Stimulated activated naive B cell treated with anti-CD40 and anti-IgM and Interleukin-4, amounts not matched to agents 10 μg/mL and 1 μg/mL and 100 μg/mL, for 72 hours (primary cell): ENCODE measurements at regions not wholly inside any gene's neighbourhood (a gene's known extent, or its start where the extent isn't known, plus 50 kb on each side); places are given as distances from the start of the nearest gene placed in this dataset.
A peak's percentile ranks its signal among the peaks of the same experiment; 100 is the strongest.

Experiments
- ATAC-seq, 2 donors: fragments of 150-1000 bp; cut with Tn5 transposase; replicated peaks; 2 replicates each; pipeline ENCODE4 v1.10.0; 2021; ENCODE audit warnings: moderate library complexity in 1 of 2
- DNase-seq: peaks from one replicate; pipeline ENCODE4 v3.0.0; 2021
- H3K27ac Mint-ChIP-seq: one replicate; pipeline ENCODE4 v1.8.0; 2022; ENCODE audit warnings: mild to moderate bottlenecking, mixed read lengths
- H3K27me3 Mint-ChIP-seq, 2 donors: one replicate each; pipeline ENCODE4 v1.8.0; 2022; ENCODE audit warnings: mixed read lengths in 2 of 2
- H3K36me3 Mint-ChIP-seq, 2 donors: one replicate each; pipeline ENCODE4 v1.8.0; 2022; ENCODE audit warnings: mixed read lengths in 2 of 2, mild to moderate bottlenecking in 1 of 2
- H3K4me1 Mint-ChIP-seq, 2 donors: one replicate each; pipeline ENCODE4 v1.8.0; 2022; ENCODE audit warnings: mixed read lengths in 2 of 2, mild to moderate bottlenecking in 1 of 2
- H3K4me3 Mint-ChIP-seq, 2 donors: one replicate each; pipeline ENCODE4 v1.8.0; 2022; ENCODE audit warnings: mild to moderate bottlenecking in 2 of 2, mixed read lengths in 2 of 2, moderate library complexity in 1 of 2
- H3K9me3 Mint-ChIP-seq, 2 donors: one replicate each; pipeline ENCODE4 v1.8.0; 2022; ENCODE audit warnings: mixed read lengths in 2 of 2, mild to moderate bottlenecking in 1 of 2

- ATAC-seq, result no peak
- Mint-ChIP-seq H3K27ac (no peak overlapping the region), H3K36me3 (no peaks in the 10 kb centered on the region), H3K9me3 (no peaks in the 10 kb centered on the region), H3K4me3 (no peak overlapping the region), H3K27me3 (peaks cover 8 to 17% of the 10 kb centered on the region in 2 donors), H3K4me1 (no peaks in the 10 kb centered on the region)
- DNase-seq, result no peak
Measured at GRCh38 chr7:13278020-13278419, 590.6 kb downstream of the ARL4A start.

DNA sequence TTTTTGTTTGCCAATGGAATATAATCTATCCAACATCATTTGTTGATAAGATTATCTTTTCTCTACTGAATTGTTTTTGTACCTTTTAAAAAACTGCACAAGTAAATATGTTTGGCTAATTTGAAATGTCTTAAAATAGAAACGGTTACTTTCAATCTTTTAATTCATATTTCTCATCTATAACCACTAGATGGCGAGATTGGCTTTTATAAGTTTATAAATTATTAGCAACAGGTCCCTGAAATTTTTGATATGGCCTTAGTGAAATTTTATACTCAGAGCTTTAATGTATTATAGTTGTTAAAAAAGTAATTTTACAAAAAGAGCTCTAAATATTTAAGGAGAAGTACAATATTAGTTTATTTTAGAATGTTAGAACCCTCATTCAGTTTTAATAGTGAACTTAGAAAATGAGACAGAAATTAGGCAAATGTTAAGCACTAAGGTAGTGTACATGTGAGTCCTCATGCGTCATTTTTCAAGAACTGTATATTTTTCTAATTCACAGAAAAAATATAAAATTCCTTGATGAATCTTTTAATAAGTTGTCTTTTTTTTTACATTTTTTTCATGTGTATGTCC, 592.5 kb downstream of the ARL4A start:
- no peaks in the 10 kb centered on the region for H3K36me3 Mint-ChIP-seq
- ATAC-seq, result no peak
- no peak overlapping the region for H3K27ac Mint-ChIP-seq
- H3K4me3 Mint-ChIP-seq, result no peak overlapping the region
- H3K27me3 Mint-ChIP-seq, result peaks cover 0 to 4% of the 10 kb centered on the region in 2 donors
- no peaks in the 10 kb centered on the region for H3K4me1 Mint-ChIP-seq
- H3K9me3 Mint-ChIP-seq, result no peaks in the 10 kb centered on the region
- DNase-seq, result no peak

DNA sequence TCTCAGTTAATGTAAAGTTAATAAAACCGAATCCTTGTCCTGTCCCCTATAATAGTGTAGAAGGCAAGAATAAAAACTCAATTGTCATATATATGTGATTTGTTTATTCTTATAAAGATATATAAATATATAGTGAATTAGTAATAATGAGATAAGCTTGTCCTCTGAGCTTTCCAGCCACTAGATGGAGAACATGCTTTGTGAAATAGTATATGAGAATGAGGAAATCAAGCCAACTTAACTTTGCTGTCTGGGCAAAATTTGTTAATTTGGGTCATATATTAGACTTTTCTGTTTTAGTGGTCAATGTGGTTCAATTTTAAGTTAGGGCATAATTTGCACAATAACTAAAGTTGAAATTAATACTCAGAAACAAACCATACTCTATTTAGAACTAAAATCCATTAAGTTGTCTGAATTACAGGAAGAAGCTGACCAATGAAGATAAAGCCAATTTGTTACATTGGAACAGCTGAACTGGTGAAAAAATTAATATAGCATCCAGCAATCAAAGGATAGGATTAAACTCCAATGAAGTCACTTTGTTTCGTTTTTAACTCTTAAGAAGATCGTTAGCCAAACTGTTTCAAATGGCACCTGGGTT, 595.0 kb downstream of the ARL4A start:
- Mint-ChIP-seq H3K9me3 (no peaks in the 10 kb centered on the region), H3K27ac (no peak overlapping the region), H3K4me3 (no peak overlapping the region), H3K4me1 (no peaks in the 10 kb centered on the region), H3K27me3 (no peaks in the 10 kb centered on the region), H3K36me3 (no peaks in the 10 kb centered on the region)
- no peak for DNase-seq
- no peak for ATAC-seq

DNA sequence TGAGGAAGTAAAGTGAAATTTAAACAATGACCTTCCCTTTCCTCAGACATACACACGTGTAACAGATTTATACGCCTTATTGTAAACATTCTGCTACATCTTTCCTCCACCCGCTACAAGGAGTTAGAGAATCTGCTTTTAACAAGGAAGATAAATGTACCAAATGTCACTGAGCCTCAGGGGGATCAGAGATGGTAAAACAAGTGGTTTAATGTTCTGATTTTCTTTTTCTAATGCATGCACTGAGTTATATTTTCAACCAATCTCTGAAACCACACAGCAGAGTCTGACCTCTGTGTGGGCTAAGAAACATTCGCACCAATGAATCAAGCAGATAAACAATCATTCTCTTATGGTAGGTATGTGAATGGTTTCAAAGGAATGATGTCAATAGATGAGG, 599.5 kb downstream of the ARL4A start:
- Mint-ChIP-seq H3K27me3 (no peaks in the 10 kb centered on the region), H3K36me3 (no peaks in the 10 kb centered on the region), H3K4me3 (no peak overlapping the region), H3K27ac (no peak overlapping the region), H3K4me1 (no peaks in the 10 kb centered on the region), H3K9me3 (no peaks in the 10 kb centered on the region)
- ATAC-seq (peak in 1 of 2 donors; percentile 31), DNase-seq (no peak)

DNA sequence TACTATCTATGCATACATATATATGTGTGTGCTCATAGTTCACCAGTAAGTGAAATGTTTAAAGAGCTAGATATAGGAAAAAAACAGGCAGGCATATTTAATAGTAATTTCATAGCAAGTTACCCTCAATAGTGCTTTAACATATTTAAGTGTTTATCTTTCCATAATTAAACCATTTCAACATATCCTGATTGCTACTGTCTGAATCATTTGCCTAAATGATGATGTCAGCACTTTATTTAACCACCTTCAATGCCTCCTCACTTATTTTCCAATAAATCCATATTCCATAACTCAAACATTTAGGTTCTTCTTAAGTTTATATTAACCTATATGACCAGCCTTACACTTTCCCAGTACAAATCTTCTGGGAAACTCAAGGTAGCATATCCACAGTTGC, 601.1 kb downstream of the ARL4A start:
- no peaks in the 10 kb centered on the region for H3K4me1 Mint-ChIP-seq
- no peaks in the 10 kb centered on the region for H3K9me3 Mint-ChIP-seq
- ATAC-seq (no peak), DNase-seq (no peak)
- H3K27ac Mint-ChIP-seq, result no peak overlapping the region
- no peak overlapping the region for H3K4me3 Mint-ChIP-seq
- H3K36me3 Mint-ChIP-seq, result no peaks in the 10 kb centered on the region
- H3K27me3 Mint-ChIP-seq, result no peaks in the 10 kb centered on the region

- Mint-ChIP-seq H3K27ac (no peak overlapping the region), H3K27me3 (no peaks in the 10 kb centered on the region), H3K36me3 (no peaks in the 10 kb centered on the region), H3K4me1 (no peaks in the 10 kb centered on the region), H3K4me3 (no peak overlapping the region), H3K9me3 (no peaks in the 10 kb centered on the region)
- ATAC-seq (no peak), DNase-seq (no peak)
Measured at GRCh38 chr7:13290975-13291374, 603.5 kb downstream of the ARL4A start.

DNA sequence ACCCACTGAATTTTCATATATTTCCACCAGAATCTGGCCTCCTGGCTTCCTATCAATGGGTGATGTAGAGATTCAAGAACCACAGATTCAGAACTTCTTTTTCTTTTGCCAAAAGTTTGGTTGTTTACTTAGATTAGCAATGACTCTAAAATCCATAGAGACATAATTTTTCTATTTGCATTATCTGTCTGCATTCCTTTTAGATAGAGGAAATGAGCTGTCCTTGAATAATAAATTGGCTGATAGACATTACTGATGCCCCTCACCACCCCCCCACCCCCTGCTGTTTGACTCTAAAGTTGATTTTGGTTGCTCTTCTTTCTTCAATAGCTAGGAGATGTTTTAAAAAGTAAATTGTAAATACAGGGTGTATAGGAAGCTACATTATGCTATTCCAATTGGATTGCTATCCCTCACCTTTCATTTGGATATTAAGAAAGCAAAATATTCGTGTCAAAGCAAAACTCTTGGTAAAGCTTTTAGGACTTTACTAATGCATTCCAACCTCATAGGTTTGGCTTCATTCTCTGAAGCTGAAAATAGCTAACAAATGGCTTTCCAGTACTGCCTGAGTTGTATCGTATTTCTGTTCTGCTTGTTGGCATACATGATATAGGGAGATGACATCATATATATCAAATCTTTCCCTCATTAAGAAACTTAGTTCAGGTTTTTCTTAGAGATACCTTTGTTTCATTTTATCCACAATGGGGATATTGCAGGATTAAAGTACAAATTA, 606.0 kb downstream of the ARL4A start:
- ATAC-seq, result no peak
- no peak for DNase-seq
- Mint-ChIP-seq H3K9me3 (no peaks in the 10 kb centered on the region), H3K4me3 (no peak overlapping the region), H3K36me3 (no peaks in the 10 kb centered on the region), H3K27ac (no peak overlapping the region), H3K27me3 (no peaks in the 10 kb centered on the region), H3K4me1 (no peaks in the 10 kb centered on the region)

DNA sequence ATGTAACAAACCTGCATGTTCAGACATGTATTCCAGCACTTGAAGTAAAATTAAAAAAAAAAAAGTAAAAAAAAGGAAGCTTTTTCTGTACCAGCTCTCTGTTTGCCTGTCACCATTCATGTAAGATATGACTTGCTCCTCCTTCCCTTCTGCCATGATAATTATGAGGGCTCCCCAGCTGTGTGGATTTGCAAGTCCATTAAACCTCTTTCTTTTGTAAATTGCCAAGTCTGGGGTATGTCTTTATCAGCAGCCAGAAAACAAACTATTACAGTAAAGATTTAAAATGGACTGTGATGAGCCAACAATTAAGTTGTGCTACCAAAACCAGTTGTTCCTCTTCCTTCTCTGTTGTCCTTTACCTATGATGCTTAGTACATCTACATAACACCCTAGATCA, 619.6 kb downstream of the ARL4A start:
- no peaks in the 10 kb centered on the region for H3K4me1 Mint-ChIP-seq
- H3K27me3 Mint-ChIP-seq, result no peaks in the 10 kb centered on the region
- DNase-seq, result no peak
- peaks cover 0 to 2% of the 10 kb centered on the region in 2 donors for H3K9me3 Mint-ChIP-seq
- no peak overlapping the region for H3K4me3 Mint-ChIP-seq
- no peak for ATAC-seq
- H3K27ac Mint-ChIP-seq, result no peak overlapping the region
- no peaks in the 10 kb centered on the region for H3K36me3 Mint-ChIP-seq

DNA sequence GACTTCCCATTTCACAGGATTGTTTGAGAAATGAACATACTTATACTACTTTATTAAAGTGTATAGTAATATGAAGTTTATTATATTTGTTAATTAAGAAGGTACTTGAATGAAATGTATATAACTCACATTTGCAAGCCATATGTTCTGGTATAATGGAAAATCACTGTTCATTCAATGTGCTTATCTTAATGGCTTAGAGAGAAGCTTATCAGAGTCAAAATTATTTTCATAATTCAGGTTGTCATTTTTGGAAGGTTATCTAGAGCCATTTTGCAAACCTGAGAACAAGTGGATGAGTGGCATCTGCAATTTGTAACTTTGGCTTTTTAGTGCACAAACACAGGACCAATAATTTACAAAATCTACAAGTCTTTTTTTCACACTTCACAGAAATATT, 621.0 kb downstream of the ARL4A start:
- Mint-ChIP-seq H3K27me3 (no peaks in the 10 kb centered on the region), H3K9me3 (peaks cover 4 to 5% of the 10 kb centered on the region in 2 donors), H3K4me3 (no peak overlapping the region), H3K4me1 (no peaks in the 10 kb centered on the region), H3K36me3 (no peaks in the 10 kb centered on the region), H3K27ac (no peak overlapping the region)
- DNase-seq, result no peak
- no peak for ATAC-seq

DNA sequence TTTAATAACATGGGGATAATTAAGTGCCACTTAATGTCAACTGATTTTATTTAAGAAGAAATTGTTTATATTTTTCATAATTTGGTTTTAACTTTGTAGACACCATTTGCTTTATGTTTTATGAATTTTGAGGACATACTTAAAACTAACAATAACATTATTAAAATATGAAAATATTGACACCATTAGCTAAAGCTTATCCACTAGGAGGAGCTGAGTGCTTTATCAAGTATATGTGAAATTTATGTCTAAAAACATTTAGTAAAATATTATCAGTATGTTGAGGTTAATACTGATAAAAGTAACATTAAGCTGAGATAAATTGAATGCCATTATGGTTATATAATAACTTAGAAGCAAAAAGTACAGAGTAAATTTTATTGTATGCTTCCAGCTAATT, 622.1 kb downstream of the ARL4A start:
- DNase-seq (no peak), ATAC-seq (no peak)
- no peak overlapping the region for H3K27ac Mint-ChIP-seq
- peaks cover 4 to 5% of the 10 kb centered on the region in 2 donors for H3K9me3 Mint-ChIP-seq
- no peaks in the 10 kb centered on the region for H3K4me1 Mint-ChIP-seq
- H3K4me3 Mint-ChIP-seq, result no peak overlapping the region
- no peaks in the 10 kb centered on the region for H3K36me3 Mint-ChIP-seq
- H3K27me3 Mint-ChIP-seq, result no peaks in the 10 kb centered on the region

DNA sequence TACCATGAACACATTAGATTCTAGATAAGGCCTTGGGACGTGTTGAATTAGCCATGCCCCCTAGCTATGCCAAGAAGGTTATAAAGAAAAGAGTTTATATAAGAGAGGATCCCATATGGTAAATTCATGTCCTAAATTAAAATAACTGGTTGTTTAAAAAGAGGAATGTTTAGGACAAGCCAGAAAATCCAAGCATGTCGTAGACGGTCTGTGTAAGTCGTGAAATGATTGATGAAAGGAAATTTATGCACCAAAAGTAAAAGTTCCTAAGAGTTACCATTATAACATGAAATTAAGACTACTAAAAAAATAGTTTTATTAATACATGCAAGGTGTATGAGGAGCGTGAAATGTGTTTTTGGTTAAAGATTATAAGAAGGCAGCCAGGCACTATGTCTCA, 624.9 kb downstream of the ARL4A start:
- H3K36me3 Mint-ChIP-seq, result no peaks in the 10 kb centered on the region
- H3K27me3 Mint-ChIP-seq, result no peaks in the 10 kb centered on the region
- no peak for ATAC-seq
- H3K27ac Mint-ChIP-seq, result no peak overlapping the region
- H3K9me3 Mint-ChIP-seq, result peaks cover 4 to 5% of the 10 kb centered on the region in 2 donors
- H3K4me1 Mint-ChIP-seq, result no peaks in the 10 kb centered on the region
- no peak for DNase-seq
- no peak overlapping the region for H3K4me3 Mint-ChIP-seq

DNA sequence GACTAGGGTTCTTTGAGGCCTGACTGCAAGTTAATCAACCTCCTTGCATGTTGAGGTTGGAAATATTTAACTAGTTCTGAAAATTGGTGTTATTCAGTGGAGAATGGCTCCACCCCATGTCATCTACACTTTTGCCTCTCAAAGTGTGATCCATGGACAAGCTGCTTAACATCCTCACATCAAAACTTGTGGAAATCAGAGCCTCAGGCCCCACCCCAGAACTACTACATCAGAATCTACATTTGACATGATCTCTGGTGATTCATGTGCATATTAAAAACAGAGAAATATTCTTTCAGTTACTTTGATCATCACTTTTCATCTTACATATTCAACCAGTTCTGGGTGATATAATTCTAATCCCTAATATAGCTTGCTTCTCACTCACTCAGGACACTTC, 632.9 kb downstream of the ARL4A start:
- no peaks in the 10 kb centered on the region for H3K27me3 Mint-ChIP-seq
- no peaks in the 10 kb centered on the region for H3K4me1 Mint-ChIP-seq
- H3K9me3 Mint-ChIP-seq, result no peaks in the 10 kb centered on the region
- ATAC-seq (no peak), DNase-seq (no peak)
- no peaks in the 10 kb centered on the region for H3K36me3 Mint-ChIP-seq
- no peak overlapping the region for H3K4me3 Mint-ChIP-seq
- no peak overlapping the region for H3K27ac Mint-ChIP-seq

- Mint-ChIP-seq H3K4me1 (no peaks in the 10 kb centered on the region), H3K4me3 (no peak overlapping the region), H3K36me3 (no peaks in the 10 kb centered on the region), H3K27ac (no peak overlapping the region), H3K9me3 (no peaks in the 10 kb centered on the region), H3K27me3 (no peaks in the 10 kb centered on the region)
- ATAC-seq, result no peak
- no peak for DNase-seq
Measured at GRCh38 chr7:13321316-13321715, 633.9 kb downstream of the ARL4A start.

DNA sequence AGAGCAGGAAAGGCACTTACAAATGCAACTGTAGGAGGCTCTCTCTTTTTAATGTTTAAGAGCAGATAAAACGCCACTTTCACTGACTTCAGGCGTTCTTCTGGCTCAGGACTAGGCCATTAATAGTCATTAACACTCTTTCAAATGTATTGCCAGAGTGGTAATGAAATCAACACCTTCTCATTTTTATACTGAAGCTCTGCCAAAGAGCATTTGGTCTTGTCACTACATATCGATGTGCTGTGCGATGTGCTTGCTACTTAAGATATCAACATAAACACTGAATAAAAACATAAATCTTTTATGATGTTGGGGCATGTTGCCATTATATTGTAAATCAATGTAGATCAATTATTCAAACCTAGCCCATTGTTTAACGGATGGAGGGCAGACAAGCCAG, 634.7 kb downstream of the ARL4A start:
- Mint-ChIP-seq H3K36me3 (no peaks in the 10 kb centered on the region), H3K27me3 (no peaks in the 10 kb centered on the region), H3K4me1 (no peaks in the 10 kb centered on the region), H3K4me3 (no peak overlapping the region), H3K27ac (no peak overlapping the region), H3K9me3 (no peaks in the 10 kb centered on the region)
- ATAC-seq (no peak), DNase-seq (no peak)

DNA sequence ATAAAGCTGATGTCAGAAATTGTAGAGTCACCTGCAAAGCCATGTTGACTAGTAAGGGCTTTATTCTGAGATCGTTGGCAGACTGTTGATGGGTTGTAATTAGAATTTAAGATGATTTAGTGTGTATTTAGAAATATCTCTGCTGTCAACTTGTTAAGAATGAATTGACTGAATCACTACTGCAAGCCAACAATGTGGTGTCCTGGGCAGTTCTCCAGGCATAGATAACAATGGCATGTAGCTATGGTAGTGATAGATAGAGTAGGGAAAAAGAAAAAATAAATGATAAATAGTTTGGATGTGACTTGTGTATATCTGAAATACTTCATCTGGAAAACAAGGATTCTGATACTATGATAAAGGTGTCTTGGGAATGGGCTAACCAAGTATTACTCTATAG, 640.2 kb downstream of the ARL4A start:
- DNase-seq, result no peak
- Mint-ChIP-seq H3K4me3 (no peak overlapping the region), H3K4me1 (no peaks in the 10 kb centered on the region), H3K27ac (no peak overlapping the region), H3K9me3 (no peaks in the 10 kb centered on the region), H3K36me3 (no peaks in the 10 kb centered on the region), H3K27me3 (no peaks in the 10 kb centered on the region)
- no peak for ATAC-seq
